ENCODE measurements at regions not wholly inside any gene's neighbourhood (a gene's known extent, or its start where the extent isn't known, plus 50 kb on each side); places are given as distances from the start of the nearest gene placed in this dataset.

- no TSS peak for BruUV-seq (replicated peaks)
- Histone ChIP-seq H3K36me3 (ENCODE audit: control insufficient read depth in 2 of 2, extremely low read depth in 1 of 2, insufficient read depth in 2 of 2, low read length in 2 of 2) (no peaks in the 10 kb centered on the region), H3K9me3 (replicated peaks; ENCODE audit: control insufficient read depth, insufficient read depth, low read length) (no peaks in the 10 kb centered on the region), H3K9me1 (replicated peaks; ENCODE audit: control insufficient read depth, extremely low read depth, insufficient read depth, low read length) (no peaks in the 10 kb centered on the region), H4K20me1 (replicated peaks; ENCODE audit: control insufficient read depth, extremely low read depth, insufficient read depth, low read length) (no peaks in the 10 kb centered on the region), H3K27me3 (ENCODE audit: control insufficient read depth in 2 of 2, insufficient read depth in 2 of 2, low read length in 2 of 2) (no peaks in the 10 kb centered on the region), H3K4me1 (ENCODE audit: control insufficient read depth, extremely low read depth, insufficient read depth, low read length) (no peaks in the 10 kb centered on the region), H3K9ac (replicated peaks; ENCODE audit: extremely low read depth, insufficient read depth, low read length) (no peak overlapping the region), H3K79me2 (ENCODE audit: control insufficient read depth, insufficient read depth, low read length) (no peaks in the 10 kb centered on the region), H3K4me3 (replicated peaks in 1 of 3; ENCODE audit: insufficient read depth in 1 of 3, low read depth in 1 of 3, low read length in 3 of 3) (no peak overlapping the region), H3K27ac (ENCODE audit: insufficient read depth, low read depth, low read length) (no peak overlapping the region), H3K4me2 (ENCODE audit: insufficient read depth, low read length) (no peak overlapping the region), H2AFZ (ENCODE audit: low read depth, low read length) (no peak overlapping the region)
- DNase-seq (ENCODE audit: low read depth, low spot score): no peak
- no peak for TF ChIP-seq MAX (IDR thresholded peaks at IDR 0.05; ENCODE audit: insufficient read depth, insufficient read length)
- TF ChIP-seq GATA2 (IDR thresholded peaks at IDR 0.05; ENCODE audit: insufficient read depth, insufficient read length, low read depth, low read length): no peak
- TF ChIP-seq EZH2 (IDR thresholded peaks at IDR 0.05; ENCODE audit: borderline replicate concordance, low read depth, low read length, severe bottlenecking): no peak
- no peak for TF ChIP-seq CTCF (IDR thresholded peaks at IDR 0.05; ENCODE audit: extremely low read depth in 1 of 2, insufficient read depth in 1 of 2, low read depth in 1 of 2, low read length in 2 of 2)
- no peak for TF ChIP-seq POLR2AphosphoS5 (IDR thresholded peaks at IDR 0.05; ENCODE audit: insufficient read depth, low read depth, low read length)
- TF ChIP-seq POLR2A (IDR thresholded peaks at IDR 0.05; ENCODE audit: low read depth, low read length): no peak
- TF ChIP-seq FOS (IDR thresholded peaks at IDR 0.05; ENCODE audit: borderline replicate concordance, insufficient read depth, low read length): no peak
- TF ChIP-seq JUN (IDR thresholded peaks at IDR 0.05; ENCODE audit: borderline replicate concordance, insufficient read depth, insufficient read length, low read depth): no peak
- no peak for TF ChIP-seq MYC (IDR thresholded peaks at IDR 0.05; ENCODE audit: low read depth, low read length)
- POLR2A ChIA-PET: no interaction called here
- no peak for FAIRE-seq
- intact Hi-C loops (cut with micrococcal nuclease) (no loop called here), dilution Hi-C loops (cut with MboI; ENCODE audit: extremely low pct_ligation_motif_present, low sequenced_read_pairs) (no loop called here)
- CTCF ChIA-PET: no interaction called here
Measured at GRCh38 chr3:10601857-10602230, 96.5 kb upstream of the ATP2B2 start.
